GM12878 (cell line): ENCODE measurements at regions not wholly inside any gene's neighbourhood (a gene's known extent, or its start where the extent isn't known, plus 50 kb on each side); places are given as distances from the start of the nearest gene placed in this dataset.

Experiments
- MEF2A ChIP-seq: IDR thresholded peaks from 2 replicates; pipeline ENCODE4 v1.6.1; 2011; ENCODE audit warnings: low read depth, mild to moderate bottlenecking, low read length, moderate library complexity; ENCODE audit not compliant: insufficient read depth
- SMC3 ChIP-seq: IDR thresholded peaks from 2 replicates; pipeline ENCODE4 v1.6.1; 2011; ENCODE audit warnings: low read length, improper control_type of control experiment, borderline replicate concordance
- TAF1 ChIP-seq: IDR thresholded peaks from 2 replicates; pipeline ENCODE4 v1.6.1; 2011; ENCODE audit warnings: mild to moderate bottlenecking, low read depth, low read length, borderline replicate concordance

DNA sequence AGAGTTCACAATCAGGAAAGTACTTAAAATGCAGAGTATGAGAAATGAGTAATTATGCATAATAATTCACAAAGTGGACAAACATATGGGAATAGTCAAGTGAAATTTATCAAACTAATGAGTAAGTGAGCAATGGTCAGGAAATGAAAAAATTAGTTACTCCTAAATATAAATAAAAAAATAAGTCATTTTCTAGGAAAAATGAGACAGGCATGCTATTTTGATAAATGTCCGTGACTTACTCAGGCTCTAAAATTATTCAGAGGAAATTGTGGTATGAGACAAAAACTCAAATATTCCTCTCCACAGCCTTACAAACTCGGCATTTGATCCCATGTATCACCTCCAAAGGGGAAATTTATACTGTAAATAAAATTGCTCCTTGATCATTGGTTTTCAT, 181.2 kb downstream of the COX18 start:
- TF ChIP-seq SMC3 (no peak), MEF2A (no peak), TAF1 (no peak)
